B cell (primary cell): ENCODE measurements at regions not wholly inside any gene's neighbourhood (a gene's known extent, or its start where the extent isn't known, plus 50 kb on each side); places are given as distances from the start of the nearest gene placed in this dataset.

Experiments
- CTCF ChIP-seq: fragments of 200-600 bp; IDR thresholded peaks from one replicate; pipeline ENCODE4 v1.8.0; 2022; ENCODE audit warnings: antibody characterized with exemption, mild to moderate bottlenecking
- EZH2 ChIP-seq: IDR thresholded peaks from 2 replicates; pipeline ENCODE4 v1.6.1; 2012; ENCODE audit warnings: borderline replicate concordance, low read depth, mild to moderate bottlenecking, moderate library complexity, low read length; ENCODE audit not compliant: insufficient read depth, poor library complexity, severe bottlenecking

DNA sequence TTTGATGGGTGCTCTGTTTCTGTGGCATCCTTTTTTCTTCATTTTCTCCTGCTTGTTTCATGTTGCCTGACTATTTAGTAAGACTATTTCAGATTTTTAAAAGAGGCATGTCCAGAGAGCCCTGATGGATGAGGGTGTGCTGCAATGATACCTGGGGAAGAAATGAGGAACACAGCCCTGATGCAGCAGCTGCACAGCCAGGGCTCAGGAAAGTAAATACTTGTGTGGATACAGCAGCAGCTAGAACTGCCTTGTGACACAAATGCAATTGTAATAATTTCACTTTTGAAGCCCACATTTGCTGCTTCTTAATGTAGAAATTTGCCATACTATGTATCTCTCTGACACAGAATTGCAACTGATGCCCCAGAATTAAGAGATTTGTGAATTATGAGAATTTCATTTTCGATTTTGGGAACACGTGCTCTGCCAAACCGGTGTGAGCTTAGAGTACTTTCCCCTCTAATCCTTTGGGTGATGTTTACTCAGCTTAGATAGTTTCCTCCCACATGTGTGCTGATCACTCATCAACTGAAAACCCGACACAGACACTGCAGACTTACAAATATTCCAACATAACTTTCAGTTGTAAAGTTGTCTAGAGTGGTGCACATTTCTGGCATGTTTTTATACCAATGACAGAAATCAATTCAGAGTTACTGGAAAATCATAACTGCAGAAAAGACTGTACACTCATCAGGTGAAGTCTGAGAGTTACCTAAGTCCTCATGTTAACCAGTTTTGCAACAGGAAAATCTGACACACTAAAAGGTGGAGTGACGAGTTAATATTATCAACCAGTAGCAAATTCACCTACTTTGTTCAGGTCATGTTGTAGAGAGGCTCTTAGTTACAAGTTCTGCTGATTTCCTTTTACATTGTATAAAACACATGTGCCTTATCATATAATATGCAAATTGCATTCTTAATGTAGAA lies 383.4 kb downstream of the CBLN2 start:
- TF ChIP-seq CTCF (no peak), EZH2 (no peak)
